GM21381 (cell line): ENCODE measurements at regions not wholly inside any gene's neighbourhood (a gene's known extent, or its start where the extent isn't known, plus 50 kb on each side); places are given as distances from the start of the nearest gene placed in this dataset.
A peak's percentile ranks its signal among the peaks of the same experiment; 100 is the strongest.

Experiments used
- ATAC-seq: cut with Tn5 transposase; IDR thresholded peaks from one replicate; pipeline ENCODE4 v1.9.1; 2021; ENCODE audit warnings: mild to moderate bottlenecking, moderate library complexity; ENCODE audit not compliant: unreplicated experiment

DNA sequence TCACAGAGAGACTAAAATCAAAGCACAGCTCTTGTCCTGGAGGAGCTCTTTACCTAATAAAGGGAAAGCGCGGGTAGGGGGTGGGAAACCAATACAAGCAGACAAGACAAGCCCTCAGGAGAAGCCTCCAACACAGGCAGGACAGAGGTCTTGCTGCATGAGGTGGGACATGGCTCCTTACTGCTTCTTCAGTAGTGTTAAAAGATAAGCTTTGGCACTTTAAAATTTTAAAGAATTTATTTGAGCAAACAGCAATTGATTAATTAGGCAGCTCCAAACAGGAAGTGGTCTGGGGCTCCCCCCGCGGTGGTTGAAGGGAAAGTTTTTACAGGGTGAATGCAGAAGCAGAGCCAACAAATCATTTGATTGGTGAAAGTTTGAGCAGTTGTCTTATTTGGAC, 50.3 kb upstream of the MACC1 start:
- ATAC-seq: no peak

DNA sequence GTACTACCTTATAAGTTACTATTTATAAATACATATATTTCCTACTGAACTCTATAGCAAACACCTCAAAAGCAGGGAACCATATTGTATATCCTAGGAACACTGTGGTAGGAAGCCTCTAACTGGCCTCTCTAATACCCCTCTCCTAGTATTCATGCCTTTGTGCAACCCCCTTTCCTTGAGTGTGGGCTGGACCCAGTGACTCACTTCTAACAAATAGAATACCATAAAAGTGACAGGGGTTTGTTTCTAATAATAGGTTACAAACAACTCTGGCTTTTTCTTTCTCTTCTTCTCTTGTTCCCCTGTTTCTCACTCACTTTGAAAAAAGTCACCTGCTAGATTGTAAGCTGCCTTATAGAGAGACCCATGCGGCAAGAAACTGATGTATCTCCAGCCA, 51.6 kb upstream of the MACC1 start:
- ATAC-seq: no peak

DNA sequence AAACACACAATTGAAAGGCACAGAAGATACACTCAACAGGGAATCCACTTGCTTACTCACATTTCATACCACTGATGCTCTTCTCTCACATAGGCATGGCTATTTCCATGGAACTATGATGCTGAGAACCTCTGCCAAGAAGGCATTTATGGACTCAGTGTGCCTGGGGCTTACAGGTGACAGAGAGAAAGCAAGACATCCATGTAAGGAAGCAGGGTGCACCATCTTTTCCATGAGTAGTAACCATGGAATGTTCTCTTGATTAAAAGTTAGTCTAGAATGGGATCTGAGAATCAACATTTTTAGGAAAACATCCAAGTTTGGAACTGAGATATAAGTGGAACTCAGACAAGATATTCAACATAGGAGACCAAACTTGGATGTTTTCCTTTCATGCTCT, 52.5 kb upstream of the MACC1 start:
- no peak for ATAC-seq

GRCh38 chr7:20270371-20270770, 53.2 kb upstream of the MACC1 start:
- ATAC-seq: no peak

DNA sequence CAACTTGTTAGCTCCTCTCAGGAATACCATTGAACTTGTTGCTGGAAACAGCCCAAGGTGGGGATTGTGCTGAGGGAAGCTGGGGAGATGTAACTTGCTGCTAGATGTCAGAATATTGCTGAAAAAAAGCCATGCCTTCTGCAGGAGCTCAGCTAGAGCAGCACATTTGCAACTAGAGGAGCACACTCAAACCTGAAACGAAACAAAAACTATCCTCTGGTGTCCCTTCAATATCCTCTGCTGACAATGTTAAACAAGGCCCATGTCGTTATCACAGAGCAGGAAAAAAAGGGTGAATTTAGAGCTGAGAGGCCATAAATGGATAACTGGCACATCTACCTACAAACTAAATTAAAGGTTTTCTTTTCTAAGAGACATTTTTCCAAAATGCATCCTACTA, 53.7 kb upstream of the MACC1 start:
- peak; percentile 79 for ATAC-seq

- ATAC-seq: no peak
These were observed 55.1 kb upstream of the ITGB8 start for GRCh38 chr7:20275637-20276036.

GRCh38 chr7:20276705-20277472, 53.8 kb upstream of the ITGB8 start:
- no peak for ATAC-seq

GRCh38 chr7:20279979-20280378, 50.7 kb upstream of the ITGB8 start:
- no peak for ATAC-seq

GRCh38 chr7:20280475-20281351, 50.0 kb upstream of the ITGB8 start:
- ATAC-seq: no peak
